GM10248 (cell line): ENCODE measurements at regions not wholly inside any gene's neighbourhood (a gene's known extent, or its start where the extent isn't known, plus 50 kb on each side); places are given as distances from the start of the nearest gene placed in this dataset.

Source experiments
- CTCF ChIA-PET: fragments of 300-600 bp; sonication (Branson Sonifier 250); formaldehyde crosslinking; extraction: SDS; loops from one replicate; lab custom pipeline; 2021; ENCODE audit warnings: antibody characterized with exemption; lab: Yijun Ruan, JAX
- POLR2A ChIA-PET: fragments of 350-650 bp; sonication (Branson Sonifier 250); formaldehyde crosslinking; extraction: SDS; loops from one replicate; lab custom pipeline; 2020; ENCODE audit warnings: antibody characterized with exemption; lab: Yijun Ruan, JAX
- DNase-seq: peaks from one replicate; pipeline ENCODE4 v3.0.0; 2012; ENCODE audit errors: extremely low spot score
- CTCF ChIP-seq: IDR thresholded peaks from 2 replicates; pipeline ENCODE4 v1.5.1; 2012; ENCODE audit warnings: mild to moderate bottlenecking, low read depth; ENCODE audit errors: extremely low read depth, missing control alignments, control extremely low read depth

GRCh38 chr1:187264995-187265602 lies 436.4 kb downstream of the PLA2G4A start:
- TF ChIP-seq CTCF = peak; percentile 33
- ChIA-PET CTCF (interaction anchor here (1.1 to 1.3 kb wide), 2 partner anchors 14 to 27 kb away, joined by 3 to 4 read pairs; no protein-coding TSS in a partner anchor), POLR2A (no interaction called here)
- no peak for DNase-seq

GRCh38 chr1:187266051-187266450 lies 437.3 kb downstream of the PLA2G4A start:
- no peak for DNase-seq
- ChIA-PET CTCF (interaction anchor here (1.1 kb wide), 1 partner anchor 26 kb away, joined by 3 read pairs; no protein-coding TSS in a partner anchor), POLR2A (no interaction called here)
- no peak for TF ChIP-seq CTCF

GRCh38 chr1:187267827-187268226 lies 439.1 kb downstream of the PLA2G4A start:
- TF ChIP-seq CTCF = no peak
- CTCF ChIA-PET = no interaction called here
- no peak for DNase-seq
- POLR2A ChIA-PET = no interaction called here

GRCh38 chr1:187270256-187270655 lies 441.5 kb downstream of the PLA2G4A start:
- DNase-seq = no peak
- POLR2A ChIA-PET = no interaction called here
- CTCF ChIA-PET = no interaction called here
- TF ChIP-seq CTCF = no peak

GRCh38 chr1:187275346-187275745 lies 446.6 kb downstream of the PLA2G4A start:
- ChIA-PET CTCF (no interaction called here), POLR2A (no interaction called here)
- DNase-seq = no peak
- TF ChIP-seq CTCF = no peak

- TF ChIP-seq CTCF = no peak
- ChIA-PET POLR2A (no interaction called here), CTCF (no interaction called here)
- no peak for DNase-seq
Measured at GRCh38 chr1:187275985-187276575, 447.3 kb downstream of the PLA2G4A start.
